SKM-1 (cell line): ENCODE measurements at regions not wholly inside any gene's neighbourhood (a gene's known extent, or its start where the extent isn't known, plus 50 kb on each side); places are given as distances from the start of the nearest gene placed in this dataset.
A peak's percentile ranks its signal among the peaks of the same experiment; 100 is the strongest.

Source experiments
- DNase-seq: peaks from one replicate; lab custom pipeline; 2025; ENCODE audit not compliant: unreplicated experiment; lab: John Stamatoyannopoulos, UW

GRCh38 chr2:37471104-37471503, 126.7 kb downstream of the QPCT start:
- DNase-seq = no peak

GRCh38 chr2:37471994-37472393, 127.6 kb downstream of the QPCT start:
- no peak for DNase-seq

DNA sequence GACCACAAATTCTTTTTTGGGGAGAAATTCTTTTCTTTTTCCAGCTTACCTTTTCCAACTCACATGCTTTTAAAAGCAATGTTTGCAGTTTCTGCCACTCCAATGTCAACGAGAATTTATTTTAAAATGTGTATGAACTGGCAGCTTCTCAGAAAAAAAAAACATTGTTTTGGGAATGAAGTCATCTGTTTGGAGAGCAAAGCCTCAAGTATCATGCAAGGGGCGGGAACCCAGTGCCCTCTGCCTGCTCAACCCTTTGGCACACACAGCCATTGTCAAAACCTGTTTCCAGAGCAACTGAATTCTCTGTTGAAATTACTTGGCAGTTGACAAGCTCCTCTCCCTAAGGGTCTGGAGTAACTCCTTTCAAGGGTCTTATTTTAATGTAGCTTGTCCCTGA, 128.5 kb downstream of the QPCT start:
- DNase-seq = no peak

DNA sequence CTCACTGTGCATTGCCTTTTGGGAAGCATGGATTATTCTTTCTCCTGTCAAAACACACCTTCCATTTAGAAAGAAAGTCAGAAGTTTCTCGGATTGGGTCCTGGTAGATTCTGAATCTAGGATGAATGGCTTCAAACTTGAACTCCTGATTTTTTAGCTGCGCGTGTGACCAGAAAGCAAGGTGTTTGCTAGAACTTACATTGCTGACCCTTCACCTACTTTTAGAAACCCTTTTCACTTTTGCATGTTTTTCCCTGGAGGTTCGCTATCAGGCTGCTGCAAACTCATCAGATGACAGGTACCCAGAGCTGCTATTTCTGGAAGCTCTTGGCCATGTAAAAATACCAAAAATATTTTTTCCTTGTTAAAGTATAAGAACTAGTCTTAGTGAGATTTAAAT, 132.0 kb downstream of the QPCT start:
- no peak for DNase-seq

GRCh38 chr2:37477921-37478320, 133.5 kb downstream of the QPCT start:
- DNase-seq = no peak

GRCh38 chr2:37481244-37481643, 136.8 kb downstream of the QPCT start:
- DNase-seq = no peak

DNA sequence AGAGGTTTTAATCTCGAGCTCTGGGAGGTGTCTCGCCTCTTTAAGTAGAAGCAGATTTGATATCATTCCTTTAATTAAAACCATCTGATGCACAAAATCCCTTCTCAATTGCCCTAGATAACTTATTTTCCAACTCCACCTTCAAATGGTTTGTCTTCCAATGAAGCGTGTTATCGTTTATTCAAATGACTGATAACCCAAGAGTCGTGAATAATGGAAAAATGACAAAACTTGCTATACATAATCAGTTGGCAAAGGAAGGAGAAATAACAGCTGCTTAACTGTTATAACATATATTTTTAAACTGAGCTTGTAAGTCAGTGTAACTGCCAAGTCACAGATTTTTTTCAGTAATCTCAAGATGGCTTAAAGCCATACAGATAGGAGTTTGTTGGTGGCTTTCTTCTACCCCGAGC, 144.6 kb downstream of the QPCT start:
- DNase-seq = no peak

- DNase-seq = no peak
Measured at GRCh38 chr2:37489536-37489935, 145.1 kb downstream of the QPCT start.

DNA sequence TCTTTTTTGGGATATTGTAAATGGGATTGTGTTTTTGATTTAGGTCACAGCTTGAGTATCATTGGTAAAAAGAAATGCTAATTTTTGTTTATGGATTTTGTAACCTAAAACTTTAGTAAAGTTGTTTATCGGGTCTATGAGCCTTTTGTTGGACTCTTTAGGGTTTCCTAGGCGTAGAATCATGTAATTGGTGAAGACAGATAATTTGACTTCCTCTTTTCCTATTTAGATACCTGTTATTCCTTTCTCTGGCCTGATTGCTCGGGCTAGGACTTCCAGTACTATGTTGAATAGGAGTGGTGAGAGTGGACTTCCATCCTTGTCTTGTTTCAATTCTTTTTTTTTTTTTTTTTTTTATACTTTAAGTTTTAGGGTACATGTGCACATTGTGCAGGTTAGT, 149.0 kb downstream of the QPCT start:
- DNase-seq = no peak

DNA sequence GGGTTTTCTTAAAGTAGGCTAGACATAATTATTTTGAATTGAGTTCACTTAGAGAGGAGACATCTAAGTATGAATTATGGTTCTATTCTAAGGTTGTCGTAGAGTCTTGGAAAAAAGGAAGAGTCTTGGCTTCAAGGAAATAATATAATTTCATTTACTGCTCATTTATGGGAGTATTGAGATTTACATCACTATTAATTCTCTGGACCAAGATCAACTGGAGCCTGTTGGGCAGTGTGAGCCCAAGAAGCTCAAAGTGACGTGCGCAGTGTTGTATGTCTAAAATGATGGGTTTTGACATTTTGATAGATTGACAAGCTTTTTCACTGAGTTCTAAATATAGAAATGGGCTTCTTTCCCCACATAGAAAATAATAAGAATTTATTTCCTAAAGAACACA, 154.7 kb downstream of the QPCT start:
- DNase-seq = no peak

- no peak for DNase-seq
Measured at GRCh38 chr2:37500031-37500430, 155.6 kb downstream of the QPCT start.

GRCh38 chr2:37501113-37501512, 156.7 kb downstream of the QPCT start:
- DNase-seq = no peak

GRCh38 chr2:37506407-37507050, 162.1 kb downstream of the QPCT start:
- no peak for DNase-seq

GRCh38 chr2:37507051-37507410, 162.6 kb downstream of the QPCT start:
- no peak for DNase-seq

GRCh38 chr2:37507703-37508102, 163.3 kb downstream of the QPCT start:
- DNase-seq = no peak

GRCh38 chr2:37512971-37513370, 158.5 kb downstream of the CDC42EP3 start:
- no peak for DNase-seq

- peak; percentile 78 for DNase-seq
Measured at GRCh38 chr2:37523814-37524362, 147.6 kb downstream of the CDC42EP3 start.

DNA sequence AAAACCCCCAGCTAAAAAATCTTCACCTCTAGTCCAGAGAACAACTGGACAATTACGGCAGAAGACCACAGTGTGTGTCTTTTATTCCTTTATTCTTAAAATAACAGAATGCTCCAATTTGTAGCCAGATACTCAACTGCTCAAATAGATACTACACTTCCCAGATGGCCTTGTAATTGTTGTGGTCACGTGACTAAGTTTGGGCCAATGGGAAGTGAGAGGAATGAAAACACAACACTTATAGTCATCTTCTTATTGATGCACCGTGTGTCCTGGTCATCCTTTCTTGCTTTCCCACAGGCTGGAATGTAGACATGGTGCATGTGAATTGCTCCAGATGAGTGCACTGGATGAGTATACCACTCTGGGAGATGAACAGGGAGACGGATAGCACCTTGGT, 145.1 kb downstream of the CDC42EP3 start:
- DNase-seq = no peak

- no peak for DNase-seq
Measured at GRCh38 chr2:37526856-37527255, 144.6 kb downstream of the CDC42EP3 start.

GRCh38 chr2:37527361-37527760, 144.1 kb downstream of the CDC42EP3 start:
- no peak for DNase-seq

- DNase-seq = no peak
Measured at GRCh38 chr2:37529830-37530415, 141.5 kb downstream of the CDC42EP3 start.

GRCh38 chr2:37532503-37532902, 138.9 kb downstream of the CDC42EP3 start:
- DNase-seq = no peak

DNA sequence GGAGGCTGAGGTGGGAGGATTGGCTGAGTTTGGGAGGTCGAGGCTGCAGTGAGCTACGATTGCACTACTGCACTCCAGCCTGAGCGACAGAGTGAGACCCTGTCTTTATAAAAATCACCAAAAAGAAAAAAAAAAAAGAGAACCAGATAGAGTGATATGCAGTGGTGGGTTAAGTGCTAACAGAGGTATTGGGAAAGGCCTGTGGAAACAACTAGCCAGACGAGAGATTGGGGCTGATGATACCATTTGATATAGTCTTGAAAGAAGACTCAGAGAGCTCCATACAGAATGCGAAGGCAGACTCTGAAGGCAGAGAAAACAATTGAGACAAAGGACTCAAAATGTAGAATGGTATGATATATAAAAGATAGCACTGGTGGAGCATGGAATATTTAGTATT, 134.1 kb downstream of the CDC42EP3 start:
- no peak for DNase-seq
